HEK293 (cell line): ENCODE measurements at regions not wholly inside any gene's neighbourhood (a gene's known extent, or its start where the extent isn't known, plus 50 kb on each side); places are given as distances from the start of the nearest gene placed in this dataset.
A peak's percentile ranks its signal among the peaks of the same experiment; 100 is the strongest.

Experiments
- CTCF ChIA-PET: fragments of 350-600 bp; formaldehyde crosslinking; extraction: SDS; loops from one replicate; lab custom pipeline; 2021; ENCODE audit warnings: antibody characterized with exemption; lab: Yijun Ruan, JAX
- POLR2A ChIA-PET: fragments of 300-600 bp; formaldehyde crosslinking; extraction: SDS; loops from one replicate; lab custom pipeline; 2020; ENCODE audit warnings: antibody characterized with exemption, inconsistent platforms; lab: Yijun Ruan, JAX
- H3K27ac ChIP-seq: fragments of 200-500 bp; sonication (Bioruptor generic); 2 replicates; pipeline ENCODE4 v1.5.1; 2014; ENCODE audit warnings: low read depth, low read length, control low read depth, inconsistent platforms; ENCODE audit errors: extremely low read depth
- H3K36me3 ChIP-seq, 2 experiments: fragments of 200-500 bp in 1 of 2; sonication (Bioruptor generic) in 1 of 2; 1 replicate in 1 of 2; 2 replicates in 1 of 2; pipeline ENCODE4 v1.5.1; 2014 to 2017; ENCODE audit warnings: inconsistent platforms in 2 of 2, low read length in 2 of 2; ENCODE audit not compliant: control insufficient read depth in 2 of 2, insufficient read depth in 1 of 2
- H3K4me1 ChIP-seq: fragments of 200-500 bp; sonication (Bioruptor generic); 2 replicates; pipeline ENCODE4 v1.5.1; 2014; ENCODE audit warnings: mild to moderate bottlenecking, low read length, inconsistent platforms; ENCODE audit not compliant: control insufficient read depth, insufficient read depth
- H3K4me3 ChIP-seq: 2 replicates; pipeline ENCODE4 v1.5.1; 2011; ENCODE audit warnings: low read depth, mild to moderate bottlenecking, control low read depth, low read length, moderate library complexity
- H3K9me3 ChIP-seq: fragments of 200-500 bp; sonication (Bioruptor generic); 2 replicates; pipeline ENCODE4 v1.5.1; 2014; ENCODE audit warnings: low read depth, low read length, inconsistent platforms; ENCODE audit not compliant: control insufficient read depth, insufficient read depth
- BCL11B ChIP-seq: fragments of 450-650 bp; formaldehyde crosslinking; IDR thresholded peaks from 2 replicates; pipeline ENCODE4 v1.5.1; 2016; ENCODE audit warnings: low read depth, missing biosample characterization, missing genetic modification characterization
- KLF10 ChIP-seq: fragments of 450-650 bp; IDR thresholded peaks from 2 replicates; pipeline ENCODE4 v1.5.1; 2018; ENCODE audit warnings: missing biosample characterization, mild to moderate bottlenecking, missing genetic modification characterization
- PRDM2 ChIP-seq: fragments of 450-650 bp; formaldehyde crosslinking; IDR thresholded peaks from 2 replicates; pipeline ENCODE4 v1.5.1; 2016; ENCODE audit warnings: missing biosample characterization, missing genetic modification characterization, borderline replicate concordance
- ZBTB17 ChIP-seq: fragments of 450-650 bp; formaldehyde crosslinking; IDR thresholded peaks from 2 replicates; pipeline ENCODE4 v1.5.1; 2016; ENCODE audit warnings: missing biosample characterization, missing genetic modification characterization
- ZBTB48 ChIP-seq: fragments of 450-650 bp; formaldehyde crosslinking; IDR thresholded peaks from 2 replicates; pipeline ENCODE4 v1.5.1; 2016; ENCODE audit warnings: missing biosample characterization, missing genetic modification characterization
- ZBTB6 ChIP-seq: fragments of 450-650 bp; formaldehyde crosslinking; IDR thresholded peaks from 2 replicates; pipeline ENCODE4 v1.5.1; 2017; ENCODE audit warnings: missing biosample characterization, missing genetic modification characterization
- ZNF140 ChIP-seq: fragments of 450-650 bp; formaldehyde crosslinking; IDR thresholded peaks from 2 replicates; pipeline ENCODE4 v1.5.1; 2016; ENCODE audit warnings: missing biosample characterization, missing genetic modification characterization
- ZNF146 ChIP-seq: fragments of 450-650 bp; formaldehyde crosslinking; IDR thresholded peaks from 2 replicates; pipeline ENCODE4 v1.5.1; 2016; ENCODE audit warnings: missing biosample characterization, missing genetic modification characterization
- ZNF366 ChIP-seq: fragments of 450-650 bp; formaldehyde crosslinking; conservative IDR thresholded peaks from 2 replicates; pipeline ENCODE4 v1.5.1; 2016; ENCODE audit warnings: missing biosample characterization, missing genetic modification characterization
- ZNF404 ChIP-seq: fragments of 450-650 bp; formaldehyde crosslinking; IDR thresholded peaks from 2 replicates; pipeline ENCODE4 v1.5.1; 2017; ENCODE audit warnings: missing biosample characterization, missing genetic modification characterization
- ZNF501 ChIP-seq: fragments of 450-650 bp; formaldehyde crosslinking; IDR thresholded peaks from 2 replicates; pipeline ENCODE4 v1.5.1; 2016; ENCODE audit warnings: missing biosample characterization, missing genetic modification characterization
- ZNF518A ChIP-seq: fragments of 450-650 bp; formaldehyde crosslinking; conservative IDR thresholded peaks from 2 replicates; pipeline ENCODE4 v1.5.1; 2016; ENCODE audit warnings: low read depth, missing biosample characterization, missing genetic modification characterization
- ZNF664 ChIP-seq: fragments of 450-650 bp; formaldehyde crosslinking; IDR thresholded peaks from 2 replicates; pipeline ENCODE4 v1.5.1; 2016; ENCODE audit warnings: missing biosample characterization, missing genetic modification characterization
- ZNF707 ChIP-seq: fragments of 450-650 bp; formaldehyde crosslinking; IDR thresholded peaks from 2 replicates; pipeline ENCODE4 v1.5.1; 2016; ENCODE audit warnings: missing biosample characterization, missing genetic modification characterization
- ZNF747 ChIP-seq: fragments of 450-650 bp; formaldehyde crosslinking; IDR thresholded peaks from 2 replicates; pipeline ENCODE4 v1.5.1; 2016; ENCODE audit warnings: missing biosample characterization, missing genetic modification characterization
- ZNF76 ChIP-seq: fragments of 450-650 bp; formaldehyde crosslinking; IDR thresholded peaks from 2 replicates; pipeline ENCODE4; 2016; ENCODE audit warnings: low read depth, missing biosample characterization, missing genetic modification characterization, borderline replicate concordance
- ZNF768 ChIP-seq: fragments of 450-650 bp; formaldehyde crosslinking; IDR thresholded peaks from 2 replicates; pipeline ENCODE4 v1.5.1; 2018; ENCODE audit warnings: missing biosample characterization, mild to moderate bottlenecking, missing genetic modification characterization
- ZNF777 ChIP-seq: fragments of 450-650 bp; formaldehyde crosslinking; IDR thresholded peaks from 2 replicates; pipeline ENCODE4 v1.5.1; 2017; ENCODE audit warnings: missing biosample characterization, missing genetic modification characterization, borderline replicate concordance
- ZNF843 ChIP-seq: fragments of 450-650 bp; formaldehyde crosslinking; IDR thresholded peaks from 2 replicates; pipeline ENCODE4 v1.5.1; 2016; ENCODE audit warnings: missing biosample characterization, missing genetic modification characterization

- TF ChIP-seq ZNF518A (tag by site-specific recombination) (0 out of 2 replicates have a peak, but pooled peaks have one; percentile 6), ZNF777 (no peak), KLF10 (tag by site-specific recombination) (peak; percentile 50; the same call in 1 of the 2 replicates), ZNF146 (tag by site-specific recombination) (no peak; the same call in none of the 2 replicates), ZNF366 (no peak), ZNF843 (tag by site-specific recombination) (peak; percentile 90), ZNF501 (tag by site-specific recombination) (no peak; the same call in 1 of the 2 replicates), ZNF707 (tag by site-specific recombination) (no peak), ZNF664 (tag by site-specific recombination) (no peak), ZBTB6 (no peak)
These were observed 429.6 kb upstream of the ZNF608 start (continued) for GRCh38 chr5:125176005-125176390.

- TF ChIP-seq ZNF404 (tag by site-specific recombination) (no peak), ZBTB17 (no peak), ZNF140 (tag by site-specific recombination) (no peak), ZNF76 (tag by site-specific recombination) (no peak), PRDM2 (tag by site-specific recombination) (no peak), BCL11B (tag by site-specific recombination) (no peak), ZNF768 (no peak), ZBTB48 (tag by site-specific recombination) (no peak), ZNF747 (tag by site-specific recombination) (no peak)
- Histone ChIP-seq H3K36me3 (no peaks in the 10 kb centered on the region), H3K4me1 (peaks cover 12% of the 10 kb centered on the region), H3K4me3 (no peak overlapping the region), H3K27ac (no peak overlapping the region), H3K9me3 (no peaks in the 10 kb centered on the region)
- ChIA-PET CTCF (no interaction called here), POLR2A (no interaction called here)
These were observed 430.9 kb upstream of the ZNF608 start for GRCh38 chr5:125177340-125177739.
